Colonic mucosa (tissue), 4 donors: ENCODE measurements at regions not wholly inside any gene's neighbourhood (a gene's known extent, or its start where the extent isn't known, plus 50 kb on each side); places are given as distances from the start of the nearest gene placed in this dataset.

Experiments
- DNase-seq: peaks from one replicate; pipeline ENCODE4 v3.0.0-alpha.2; 2020
- H3K27ac ChIP-seq: fragments of 200-600 bp; one replicate; pipeline ENCODE4 v1.8.0; 2021
- H3K27me3 ChIP-seq: fragments of 200-600 bp; one replicate; pipeline ENCODE4 v1.8.0; 2021
- H3K36me3 ChIP-seq: fragments of 200-600 bp; one replicate; pipeline ENCODE4 v1.8.0; 2021
- H3K4me1 ChIP-seq: fragments of 200-600 bp; one replicate; pipeline ENCODE4 v1.8.0; 2021; ENCODE audit warnings: mild to moderate bottlenecking
- H3K4me3 ChIP-seq: fragments of 200-600 bp; one replicate; pipeline ENCODE4 v1.8.0; 2021
- H3K9ac ChIP-seq, 2 donors: one replicate each; pipeline ENCODE4 v1.7.0; 2013; ENCODE audit warnings: control low read depth in 2 of 2, low read depth in 2 of 2, low read length in 2 of 2
- H3K9me3 ChIP-seq: fragments of 200-600 bp; one replicate; pipeline ENCODE4 v1.8.0; 2021
- intact Hi-C: fragments of 100-400 bp; cut with DNase I; formaldehyde crosslinking; loops from one replicate; pipeline ENCODE4 v1.14.1; 2022
- TF ChIP-seq, protein P1 (sequence below): fragments of 200-600 bp; IDR thresholded peaks from one replicate; pipeline ENCODE4 v1.8.0; 2022; ENCODE audit warnings: antibody characterized with exemption, mild to moderate bottlenecking
- donor health status: healthy.
- donor health status: DM: no; HTN: no; CAD: no.
- donor health status: DM: no; HTN: no; CAD: no.

DNA sequence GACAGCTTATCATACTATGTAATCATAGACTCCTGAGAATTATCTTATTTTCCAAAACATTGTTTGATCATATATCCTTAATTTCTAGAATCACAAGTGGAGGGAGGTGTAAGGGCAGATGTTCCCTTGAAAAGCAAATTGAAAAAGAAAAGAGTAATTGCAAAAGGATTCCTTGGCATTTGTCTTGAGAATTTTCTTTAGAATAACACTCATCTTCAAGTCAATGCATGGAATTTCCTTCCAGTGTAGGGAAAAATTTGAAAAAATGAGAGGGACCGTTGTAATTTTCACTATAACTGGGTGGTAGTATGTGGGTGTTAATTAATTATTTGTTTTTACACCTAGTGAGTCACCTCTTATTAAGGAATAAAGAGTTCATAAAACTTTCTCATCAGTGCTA lies 724.6 kb upstream of the ADAMTS5 start:
- Histone ChIP-seq H3K4me3 (no peak overlapping the region), H3K27me3 (no peaks in the 10 kb centered on the region), H3K9me3 (no peaks in the 10 kb centered on the region), H3K36me3 (no peaks in the 10 kb centered on the region), H3K27ac (no peak overlapping the region), H3K9ac (no peak overlapping the region), H3K4me1 (no peaks in the 10 kb centered on the region)
- no peak for DNase-seq
- intact Hi-C loops = no loop called here
- TF ChIP-seq, protein P1, sequence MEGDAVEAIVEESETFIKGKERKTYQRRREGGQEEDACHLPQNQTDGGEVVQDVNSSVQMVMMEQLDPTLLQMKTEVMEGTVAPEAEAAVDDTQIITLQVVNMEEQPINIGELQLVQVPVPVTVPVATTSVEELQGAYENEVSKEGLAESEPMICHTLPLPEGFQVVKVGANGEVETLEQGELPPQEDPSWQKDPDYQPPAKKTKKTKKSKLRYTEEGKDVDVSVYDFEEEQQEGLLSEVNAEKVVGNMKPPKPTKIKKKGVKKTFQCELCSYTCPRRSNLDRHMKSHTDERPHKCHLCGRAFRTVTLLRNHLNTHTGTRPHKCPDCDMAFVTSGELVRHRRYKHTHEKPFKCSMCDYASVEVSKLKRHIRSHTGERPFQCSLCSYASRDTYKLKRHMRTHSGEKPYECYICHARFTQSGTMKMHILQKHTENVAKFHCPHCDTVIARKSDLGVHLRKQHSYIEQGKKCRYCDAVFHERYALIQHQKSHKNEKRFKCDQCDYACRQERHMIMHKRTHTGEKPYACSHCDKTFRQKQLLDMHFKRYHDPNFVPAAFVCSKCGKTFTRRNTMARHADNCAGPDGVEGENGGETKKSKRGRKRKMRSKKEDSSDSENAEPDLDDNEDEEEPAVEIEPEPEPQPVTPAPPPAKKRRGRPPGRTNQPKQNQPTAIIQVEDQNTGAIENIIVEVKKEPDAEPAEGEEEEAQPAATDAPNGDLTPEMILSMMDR = no peak

DNA sequence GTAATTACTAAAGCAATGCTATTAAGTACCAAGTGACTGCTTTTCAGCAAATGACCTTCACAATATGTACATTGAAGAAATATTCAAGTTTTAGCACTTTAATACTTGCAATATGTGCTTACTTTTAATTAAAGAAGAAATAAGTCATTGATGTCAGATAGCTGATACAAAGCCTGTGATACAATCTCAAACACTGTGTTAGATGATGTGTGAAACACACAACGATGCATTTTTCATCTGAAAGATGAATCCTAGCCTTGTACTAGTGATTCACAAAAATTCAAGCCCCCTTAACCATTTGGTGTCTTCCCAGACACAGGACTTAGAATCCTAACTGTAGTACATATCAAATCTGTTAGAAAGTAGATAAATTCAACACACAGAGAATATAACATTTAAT lies 724.1 kb upstream of the ADAMTS5 start:
- Histone ChIP-seq H3K4me3 (no peak overlapping the region), H3K27ac (no peak overlapping the region), H3K9me3 (no peaks in the 10 kb centered on the region), H3K4me1 (no peaks in the 10 kb centered on the region), H3K27me3 (no peaks in the 10 kb centered on the region), H3K9ac (no peak overlapping the region), H3K36me3 (no peaks in the 10 kb centered on the region)
- intact Hi-C loops = no loop called here
- no peak for DNase-seq
- TF ChIP-seq, protein P1 = no peak

DNA sequence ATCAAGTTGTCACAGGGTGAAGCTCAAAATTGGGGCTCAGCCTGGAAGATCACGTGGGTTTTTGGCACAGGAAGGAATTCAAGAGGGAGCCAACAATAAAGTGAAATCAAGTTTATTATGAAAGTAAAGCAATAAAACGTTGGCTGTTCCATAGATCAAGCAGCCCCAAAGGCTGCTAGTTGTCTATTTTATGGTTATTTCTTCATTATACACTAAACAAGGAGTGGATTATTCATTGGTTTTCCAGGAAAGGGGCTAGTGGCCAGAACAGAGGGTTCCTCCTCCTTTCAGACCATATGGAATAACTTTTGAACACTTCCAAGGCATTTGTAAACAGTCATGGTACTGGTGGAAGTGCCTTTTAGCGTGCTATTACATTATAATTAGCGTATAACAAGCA lies 723.5 kb upstream of the ADAMTS5 start:
- no peak for DNase-seq
- TF ChIP-seq, protein P1 = no peak
- Histone ChIP-seq H3K36me3 (no peaks in the 10 kb centered on the region), H3K9me3 (no peaks in the 10 kb centered on the region), H3K4me1 (no peaks in the 10 kb centered on the region), H3K4me3 (no peak overlapping the region), H3K27ac (no peak overlapping the region), H3K9ac (no peak overlapping the region), H3K27me3 (no peaks in the 10 kb centered on the region)
- intact Hi-C loops = no loop called here

DNA sequence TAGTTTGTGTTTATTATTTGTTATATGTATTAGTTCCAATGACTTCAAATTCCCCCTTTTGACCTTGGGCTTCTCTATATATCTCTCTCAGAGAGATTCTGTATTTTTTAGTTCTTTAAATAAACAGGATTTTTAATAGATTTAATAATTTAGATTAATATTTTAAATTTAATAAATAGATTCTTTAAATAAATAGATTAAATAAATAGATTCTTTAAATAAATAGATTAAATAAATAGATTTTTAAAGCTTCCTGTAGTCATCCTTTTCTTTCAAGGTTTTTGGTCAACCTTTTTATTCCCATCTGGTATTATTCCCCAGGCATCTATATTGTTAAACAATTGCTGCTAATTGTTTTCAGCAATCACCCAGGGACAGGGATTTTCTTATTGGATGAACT lies 721.9 kb upstream of the ADAMTS5 start:
- H3K27ac ChIP-seq = no peak overlapping the region
- no peak for DNase-seq
- TF ChIP-seq, protein P1 = no peak
- H3K4me3 ChIP-seq = no peak overlapping the region
- no peaks in the 10 kb centered on the region for H3K36me3 ChIP-seq
- H3K27me3 ChIP-seq = no peaks in the 10 kb centered on the region
- intact Hi-C loops = no loop called here
- no peaks in the 10 kb centered on the region for H3K4me1 ChIP-seq
- H3K9me3 ChIP-seq = no peaks in the 10 kb centered on the region
- H3K9ac ChIP-seq = no peak overlapping the region

DNA sequence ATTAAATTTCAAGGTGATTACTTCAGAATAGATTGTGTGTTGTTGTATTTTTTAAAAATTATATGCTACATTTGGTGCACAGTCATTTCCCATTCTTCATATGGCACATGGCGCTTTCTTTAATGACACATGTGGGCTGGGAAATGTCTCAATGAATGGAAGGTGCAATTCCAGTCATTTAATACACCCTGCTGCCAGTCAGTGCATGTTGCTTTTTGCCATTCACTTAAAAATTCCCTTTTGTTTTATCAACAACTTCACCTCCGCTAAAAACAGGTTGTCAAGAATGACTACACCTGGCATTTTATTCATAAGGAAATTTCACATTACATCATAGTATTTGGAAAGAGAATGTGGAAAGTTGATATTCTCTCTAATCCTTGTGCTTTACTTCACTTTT lies 716.4 kb upstream of the ADAMTS5 start:
- Histone ChIP-seq H3K27ac (no peak overlapping the region), H3K27me3 (no peaks in the 10 kb centered on the region), H3K9ac (no peak overlapping the region), H3K4me1 (no peaks in the 10 kb centered on the region), H3K9me3 (no peaks in the 10 kb centered on the region), H3K4me3 (no peak overlapping the region), H3K36me3 (no peaks in the 10 kb centered on the region)
- TF ChIP-seq, protein P1 = no peak
- intact Hi-C loops = no loop called here
- no peak for DNase-seq

DNA sequence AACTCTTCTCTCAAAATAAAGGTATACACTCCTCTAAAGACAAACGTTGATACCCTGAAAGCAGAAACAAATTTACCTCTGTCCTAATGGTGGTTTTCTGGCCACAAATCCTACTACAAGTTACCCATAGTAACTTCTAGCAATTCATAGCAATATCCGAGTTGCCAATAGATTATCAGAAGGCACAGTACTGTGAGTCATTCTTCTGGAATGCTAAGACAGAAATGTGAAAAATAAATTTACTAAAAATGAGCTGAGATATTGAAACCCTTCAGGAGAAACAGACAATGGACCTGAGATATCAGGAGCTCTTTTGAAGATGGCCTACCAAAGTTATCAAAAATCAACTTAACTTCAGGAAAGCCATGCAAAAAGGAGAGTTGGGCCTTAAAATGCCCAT lies 715.0 kb upstream of the ADAMTS5 start:
- Histone ChIP-seq H3K9me3 (no peaks in the 10 kb centered on the region), H3K4me3 (no peak overlapping the region), H3K9ac (no peak overlapping the region), H3K27ac (no peak overlapping the region), H3K27me3 (no peaks in the 10 kb centered on the region), H3K36me3 (no peaks in the 10 kb centered on the region), H3K4me1 (no peaks in the 10 kb centered on the region)
- intact Hi-C loops = no loop called here
- TF ChIP-seq, protein P1 = no peak
- no peak for DNase-seq
